Tibial nerve (tissue), 4 donors: ENCODE measurements at regions not wholly inside any gene's neighbourhood (a gene's known extent, or its start where the extent isn't known, plus 50 kb on each side); places are given as distances from the start of the nearest gene placed in this dataset.

ENCODE experiments used
- CTCF ChIP-seq, 5 experiments: fragments of 200-600 bp in 3 of 5; fragments of 450-650 bp in 2 of 5; sonication (generic) in 3 of 5; IDR thresholded peaks; one replicate each; pipeline ENCODE4 v1.5.1; 2016 to 2019; ENCODE audit warnings: antibody characterized with exemption in 5 of 5, mild to moderate bottlenecking in 3 of 5, moderate library complexity in 2 of 5
- EP300 ChIP-seq, 2 donors: sonication (generic); formaldehyde crosslinking; IDR thresholded peaks; one replicate each; pipeline ENCODE4 v1.6.1; 2017; ENCODE audit warnings: antibody characterized with exemption in 2 of 2, mild to moderate bottlenecking in 1 of 2
- POLR2A ChIP-seq, 2 donors: fragments of 450-650 bp; IDR thresholded peaks; one replicate each; pipeline ENCODE4 v1.6.1; 2017; ENCODE audit warnings: antibody characterized with exemption in 2 of 2, mild to moderate bottlenecking in 2 of 2, moderate library complexity in 2 of 2

- TF ChIP-seq EP300 (IDR thresholded peaks at IDR 0.05) (no peak), POLR2A (IDR thresholded peaks at IDR 0.05) (no peak), CTCF (IDR thresholded peaks at IDR 0.05) (no peak)
These were observed 386.2 kb downstream of the MEIS1 start for GRCh38 chr2:66821168-66821567.
